ENCODE measurements at regions not wholly inside any gene's neighbourhood (a gene's known extent, or its start where the extent isn't known, plus 50 kb on each side); places are given as distances from the start of the nearest gene placed in this dataset.
"Not testable (repeated sequence)": the region's sequence is repeated elsewhere in the genome, so short reads cannot be mapped to it uniquely, and the experiment has no call there.

DNA sequence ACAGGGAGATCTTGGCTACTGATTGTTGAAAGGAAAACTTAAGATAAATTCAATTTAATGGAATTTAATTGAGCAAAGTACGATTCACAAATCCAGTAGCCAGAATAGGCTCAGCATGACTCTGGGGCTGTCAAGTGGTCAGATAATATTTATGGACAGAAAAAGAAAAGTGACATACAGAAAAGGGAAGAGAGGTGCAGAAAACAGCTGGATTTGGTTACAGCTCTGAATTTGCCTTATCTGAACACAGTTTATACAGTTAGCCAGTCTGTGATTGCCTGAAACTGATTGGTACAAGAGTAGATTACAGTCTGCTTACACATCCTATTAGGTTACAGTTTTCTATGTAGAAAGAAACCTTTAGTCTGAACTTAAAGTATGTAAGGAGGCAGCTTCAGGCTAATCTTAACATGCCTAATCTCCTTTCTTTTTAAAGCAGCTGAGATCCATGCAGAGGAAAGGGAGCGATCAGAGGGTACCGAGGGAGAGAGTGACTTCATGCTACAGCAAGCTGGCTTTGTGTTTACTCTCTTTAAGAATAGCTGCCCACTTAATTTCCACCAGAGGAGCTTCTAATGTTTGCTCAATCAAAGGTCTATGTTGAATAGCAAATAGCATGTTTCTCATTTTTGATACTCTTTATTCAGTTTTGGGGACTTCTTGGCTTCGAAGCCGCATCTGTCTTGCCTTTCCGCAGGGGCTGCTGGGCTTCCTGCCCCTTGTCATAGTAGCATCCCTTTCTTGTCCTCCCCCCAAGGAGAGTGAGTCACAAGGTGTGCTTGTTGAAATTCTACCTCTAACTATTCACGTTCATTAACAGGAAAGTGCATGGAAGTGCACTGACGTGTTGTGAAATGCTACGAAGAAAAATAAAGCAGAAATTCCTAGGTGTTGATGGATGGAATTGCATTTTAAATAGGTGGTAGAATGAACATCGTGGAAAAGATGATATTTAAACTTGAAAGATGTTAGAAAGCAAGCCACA lies 761.2 kb downstream of the TAF11L14 start:
- intact Hi-C loops (cut with DNase I; ENCODE audit: low total_unique reads), result no loop called here
- no peak overlapping the region for H3K27ac ChIP-seq
- no peak for DNase-seq

DNA sequence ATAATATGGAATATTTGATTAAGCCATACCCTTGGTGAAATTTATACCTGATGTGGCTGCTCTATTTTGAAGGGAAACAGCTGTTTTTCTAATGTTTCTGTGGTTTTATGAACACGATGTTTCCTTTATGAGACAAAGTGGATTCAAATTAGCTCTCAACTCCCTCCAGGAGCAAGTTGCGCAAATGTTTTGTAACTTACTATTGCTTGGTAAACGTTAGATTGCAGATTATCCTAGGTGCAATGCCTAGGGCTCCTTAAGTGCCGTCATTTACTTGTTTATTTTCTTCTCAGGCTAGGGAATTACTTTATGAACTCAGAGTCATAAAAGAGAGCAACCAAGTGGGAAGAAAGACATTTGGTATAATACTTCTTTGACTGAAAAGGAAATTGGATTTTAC lies 763.1 kb downstream of the TAF11L14 start:
- in situ Hi-C loops (cut with MboI; ENCODE audit: low sequenced_read_pairs in 4 of 4) (no loop called here), intact Hi-C loops (cut with DNase I; ENCODE audit: low total_unique reads) (no loop called here)
- H3K27me3 ChIP-seq, result no peaks in the 10 kb centered on the region
- ATAC-seq (no peak), DNase-seq (no peak)
- no peaks in the 10 kb centered on the region for H3K9me3 ChIP-seq
- H3K4me1 ChIP-seq, result no peaks in the 10 kb centered on the region
- TF ChIP-seq POLR2A (IDR thresholded peaks at IDR 0.05), result no peak
- TF ChIP-seq, protein P1, sequence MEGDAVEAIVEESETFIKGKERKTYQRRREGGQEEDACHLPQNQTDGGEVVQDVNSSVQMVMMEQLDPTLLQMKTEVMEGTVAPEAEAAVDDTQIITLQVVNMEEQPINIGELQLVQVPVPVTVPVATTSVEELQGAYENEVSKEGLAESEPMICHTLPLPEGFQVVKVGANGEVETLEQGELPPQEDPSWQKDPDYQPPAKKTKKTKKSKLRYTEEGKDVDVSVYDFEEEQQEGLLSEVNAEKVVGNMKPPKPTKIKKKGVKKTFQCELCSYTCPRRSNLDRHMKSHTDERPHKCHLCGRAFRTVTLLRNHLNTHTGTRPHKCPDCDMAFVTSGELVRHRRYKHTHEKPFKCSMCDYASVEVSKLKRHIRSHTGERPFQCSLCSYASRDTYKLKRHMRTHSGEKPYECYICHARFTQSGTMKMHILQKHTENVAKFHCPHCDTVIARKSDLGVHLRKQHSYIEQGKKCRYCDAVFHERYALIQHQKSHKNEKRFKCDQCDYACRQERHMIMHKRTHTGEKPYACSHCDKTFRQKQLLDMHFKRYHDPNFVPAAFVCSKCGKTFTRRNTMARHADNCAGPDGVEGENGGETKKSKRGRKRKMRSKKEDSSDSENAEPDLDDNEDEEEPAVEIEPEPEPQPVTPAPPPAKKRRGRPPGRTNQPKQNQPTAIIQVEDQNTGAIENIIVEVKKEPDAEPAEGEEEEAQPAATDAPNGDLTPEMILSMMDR (IDR thresholded peaks at IDR 0.05 in 4 of 5, conservative IDR thresholded peaks at IDR 0.05 in 1 of 5), result no peak
- no peaks in the 10 kb centered on the region for H3K36me3 ChIP-seq
- H3K4me3 ChIP-seq, result no peak overlapping the region
- no peak overlapping the region for H3K27ac ChIP-seq

More for the DNA sequence above, 761.2 kb downstream of the TAF11L14 start:
- Histone ChIP-seq H3K4me1 (no peaks in the 10 kb centered on the region), H3K9me3 (no peaks in the 10 kb centered on the region), H3K27me3 (no peaks in the 10 kb centered on the region), H3K4me3 (no peak overlapping the region), H3K36me3 (no peaks in the 10 kb centered on the region)
- TF ChIP-seq POLR2A (IDR thresholded peaks at IDR 0.05), result no peak
- TF ChIP-seq, protein P1 (IDR thresholded peaks at IDR 0.05 in 4 of 5, conservative IDR thresholded peaks at IDR 0.05 in 1 of 5), result no peak
- in situ Hi-C loops (cut with MboI; ENCODE audit: low sequenced_read_pairs in 4 of 4), result no loop called here
- no peak for ATAC-seq

DNA sequence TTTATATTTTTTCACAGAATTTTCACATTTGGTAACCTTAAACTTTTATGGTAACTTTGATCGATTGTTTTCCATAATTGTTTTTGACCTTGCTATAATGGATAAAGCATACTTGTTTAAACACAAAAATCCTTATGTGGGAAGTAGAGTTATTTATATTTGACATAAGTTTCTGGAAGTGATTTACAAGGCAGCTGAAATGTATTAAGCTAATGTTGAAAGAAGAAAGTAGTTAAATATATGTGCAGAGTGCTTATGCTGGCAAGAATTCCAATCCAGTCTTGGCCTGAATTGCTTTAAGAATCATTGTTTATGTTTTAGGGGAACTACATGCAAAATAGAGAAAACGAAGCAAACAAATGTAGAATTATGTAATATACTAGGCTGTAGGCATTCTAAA lies 763.6 kb downstream of the TAF11L14 start:
- Histone ChIP-seq H3K4me1 (no peaks in the 10 kb centered on the region), H3K36me3 (no peaks in the 10 kb centered on the region), H3K27me3 (no peaks in the 10 kb centered on the region), H3K9me3 (no peaks in the 10 kb centered on the region), H3K27ac (no peak overlapping the region), H3K4me3 (no peak overlapping the region)
- in situ Hi-C loops (cut with MboI; ENCODE audit: low sequenced_read_pairs in 4 of 4), result no loop called here
- no peak for ATAC-seq
- no peak for DNase-seq
- intact Hi-C loops (cut with DNase I; ENCODE audit: low total_unique reads), result no loop called here
- no peak for TF ChIP-seq POLR2A (IDR thresholded peaks at IDR 0.05)
- TF ChIP-seq, protein P1 (IDR thresholded peaks at IDR 0.05 in 4 of 5, conservative IDR thresholded peaks at IDR 0.05 in 1 of 5), result no peak

DNA sequence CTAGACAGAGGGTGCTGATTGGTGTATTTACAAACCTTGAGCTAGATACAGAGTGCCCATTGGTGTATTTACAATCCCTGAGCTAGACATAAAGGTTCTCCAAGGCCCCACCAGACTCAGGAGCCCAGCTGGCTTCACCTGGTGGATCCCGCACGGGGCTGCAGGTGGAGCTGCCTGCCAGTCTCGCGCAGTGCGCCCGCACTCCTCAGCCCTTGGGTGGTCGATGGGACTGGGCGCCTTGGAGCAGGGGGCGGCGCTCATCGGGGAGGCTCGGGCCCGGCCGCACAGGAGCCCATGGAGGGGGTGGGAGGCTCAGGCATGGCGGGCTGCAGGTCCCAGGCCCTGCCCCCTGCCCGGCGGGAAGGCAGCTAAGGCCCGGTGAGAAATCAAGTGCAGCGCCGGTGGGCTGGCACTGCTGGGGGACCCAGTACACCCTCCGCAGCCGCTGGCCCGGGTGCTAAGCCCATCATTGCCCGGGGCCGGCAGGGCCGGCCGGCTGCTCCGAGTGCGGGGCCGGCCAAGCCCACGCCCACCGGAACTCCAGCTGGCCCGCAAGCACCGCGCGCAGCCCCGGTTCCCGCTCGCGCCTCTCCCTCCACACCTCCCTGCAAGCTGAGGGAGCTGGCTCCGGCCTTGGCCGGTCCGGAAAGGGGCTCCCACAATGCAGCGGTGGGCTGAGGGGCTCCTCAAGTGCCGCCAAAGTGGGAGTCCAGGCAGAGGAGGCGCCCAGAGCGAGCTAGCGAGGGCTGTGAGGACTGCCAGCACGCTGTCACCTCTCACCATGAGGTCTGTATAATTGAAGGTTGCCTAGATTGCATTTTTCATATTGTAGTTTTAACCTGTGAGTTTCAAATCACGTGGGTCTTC lies 765.4 kb downstream of the TAF11L14 start:
- H3K4me1 ChIP-seq; in situ Hi-C loops (cut with MboI; ENCODE audit: low sequenced_read_pairs in 4 of 4); H3K36me3 ChIP-seq; intact Hi-C loops (cut with DNase I; ENCODE audit: low total_unique reads); DNase-seq; ATAC-seq; H3K27ac ChIP-seq; H3K4me3 ChIP-seq; H3K27me3 ChIP-seq; H3K9me3 ChIP-seq: not testable (repeated sequence)

DNA sequence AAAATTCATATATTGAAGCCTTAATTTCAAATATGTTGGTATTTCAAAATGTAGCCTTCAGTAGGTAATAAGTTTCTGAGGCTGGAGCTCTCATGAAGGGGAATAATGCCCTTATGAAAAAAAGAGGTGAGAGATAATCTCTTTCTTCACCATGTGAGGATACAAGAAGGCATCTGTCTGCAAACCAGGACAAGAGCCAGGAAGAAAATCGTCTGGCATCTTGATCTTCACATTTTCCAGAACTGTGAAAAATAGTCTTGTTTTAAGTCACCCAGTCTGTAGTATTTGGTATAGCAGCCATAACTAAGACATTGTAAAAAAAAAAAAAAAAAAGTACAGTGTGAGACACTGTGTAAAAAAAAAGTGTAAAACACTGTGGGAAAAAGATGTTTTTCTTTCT lies 768.9 kb downstream of the TAF11L14 start:
- no peaks in the 10 kb centered on the region for H3K27me3 ChIP-seq
- H3K36me3 ChIP-seq, result no peaks in the 10 kb centered on the region
- no peaks in the 10 kb centered on the region for H3K9me3 ChIP-seq
- H3K4me3 ChIP-seq, result no peak overlapping the region
- intact Hi-C loops (cut with DNase I; ENCODE audit: low total_unique reads) (no loop called here), in situ Hi-C loops (cut with MboI; ENCODE audit: low sequenced_read_pairs in 4 of 4) (no loop called here)
- ATAC-seq (no peak), DNase-seq (no peak)
- H3K27ac ChIP-seq, result no peak overlapping the region
- H3K4me1 ChIP-seq, result no peaks in the 10 kb centered on the region
- TF ChIP-seq, protein P1 (IDR thresholded peaks at IDR 0.05 in 4 of 5, conservative IDR thresholded peaks at IDR 0.05 in 1 of 5), result no peak
- no peak for TF ChIP-seq POLR2A (IDR thresholded peaks at IDR 0.05)
